A673 (cell line): ENCODE measurements at regions not wholly inside any gene's neighbourhood (a gene's known extent, or its start where the extent isn't known, plus 50 kb on each side); places are given as distances from the start of the nearest gene placed in this dataset.

Experiments
- CTCF ChIP-seq: fragments of 300-800, 200-600 bp; sonication (generic); conservative IDR thresholded peaks from 2 replicates; pipeline ENCODE4 v1.5.1; 2017; ENCODE audit warnings: low read depth, mild to moderate bottlenecking, antibody characterized with exemption, low read length, moderate library complexity, mixed read lengths
- EZH2 ChIP-seq: fragments of 200-600 bp; sonication (generic); IDR thresholded peaks from 2 replicates; pipeline ENCODE4 v1.6.1; 2017; ENCODE audit warnings: borderline replicate concordance, low read depth, mild to moderate bottlenecking, mixed read lengths, antibody characterized with exemption, low read length; ENCODE audit not compliant: poor library complexity, severe bottlenecking

GRCh38 chr2:156129227-156129626 is 203.3 kb downstream of the NR4A2 start:
- TF ChIP-seq CTCF: peak; percentile 50
- TF ChIP-seq EZH2: no peak
